Activated CD4-positive, alpha-beta memory T cell treated with anti-CD3 and anti-CD28 coated beads for 36 hours (primary cell): ENCODE measurements at regions not wholly inside any gene's neighbourhood (a gene's known extent, or its start where the extent isn't known, plus 50 kb on each side); places are given as distances from the start of the nearest gene placed in this dataset.
"Not testable (repeated sequence)": the region's sequence is repeated elsewhere in the genome, so short reads cannot be mapped to it uniquely, and the experiment has no call there.

Experiments
- CTCF ChIA-PET: fragments of 350-600 bp; sonication (Branson Sonifier 250); formaldehyde crosslinking; loops from one replicate; lab custom pipeline; 2021; ENCODE audit warnings: antibody characterized with exemption, inconsistent platforms; lab: Charles Lee
- POLR2A ChIA-PET: fragments of 350-600 bp; sonication (Branson Sonifier 250); formaldehyde crosslinking; loops from one replicate; lab custom pipeline; 2021; ENCODE audit warnings: antibody characterized with exemption; lab: Charles Lee
- DNase-seq: peaks from one replicate; pipeline ENCODE4 v3.0.0-alpha.2; 2020
- H3K27ac Mint-ChIP-seq: one replicate; pipeline ENCODE4 v1.8.0; 2021; ENCODE audit warnings: mixed read lengths
- H3K27me3 Mint-ChIP-seq: one replicate; pipeline ENCODE4 v1.8.0; 2021; ENCODE audit warnings: mixed read lengths
- H3K36me3 Mint-ChIP-seq: one replicate; pipeline ENCODE4 v1.8.0; 2021; ENCODE audit warnings: mixed read lengths
- H3K4me1 Mint-ChIP-seq: one replicate; pipeline ENCODE4 v1.8.0; 2021; ENCODE audit warnings: low read depth, mixed read lengths
- H3K4me3 Mint-ChIP-seq: one replicate; pipeline ENCODE4 v1.8.0; 2021; ENCODE audit warnings: mild to moderate bottlenecking, mixed read lengths
- H3K9me3 Mint-ChIP-seq: one replicate; pipeline ENCODE4 v1.8.0; 2021; ENCODE audit warnings: mixed read lengths
- intact Hi-C: fragments of 100-400 bp; cut with micrococcal nuclease; formaldehyde crosslinking; loops from one replicate; pipeline ENCODE4 v1.15.1; 2023

- Mint-ChIP-seq H3K36me3 (no peaks in the 10 kb centered on the region), H3K4me3 (no peak overlapping the region), H3K27ac (no peak overlapping the region), H3K27me3 (no peaks in the 10 kb centered on the region), H3K9me3 (no peaks in the 10 kb centered on the region), H3K4me1 (peaks cover 16% of the 10 kb centered on the region)
- CTCF ChIA-PET = no interaction called here
- POLR2A ChIA-PET = no interaction called here
- no peak for DNase-seq
- intact Hi-C loops = no loop called here
Measured at GRCh38 chr3:177618873-177619733, 421.8 kb upstream of the TBL1XR1 start.

GRCh38 chr3:177620073-177620472, 422.8 kb upstream of the TBL1XR1 start:
- ChIA-PET POLR2A (no interaction called here), CTCF (no interaction called here)
- peaks cover 23% of the 10 kb centered on the region for H3K4me1 Mint-ChIP-seq
- H3K4me3 Mint-ChIP-seq = no peak overlapping the region
- no peaks in the 10 kb centered on the region for H3K36me3 Mint-ChIP-seq
- no peaks in the 10 kb centered on the region for H3K9me3 Mint-ChIP-seq
- no peaks in the 10 kb centered on the region for H3K27me3 Mint-ChIP-seq
- intact Hi-C loops = no loop called here
- H3K27ac Mint-ChIP-seq = no peak overlapping the region
- no peak for DNase-seq

- no peaks in the 10 kb centered on the region for H3K27me3 Mint-ChIP-seq
- no peak overlapping the region for H3K27ac Mint-ChIP-seq
- ChIA-PET POLR2A (no interaction called here), CTCF (no interaction called here)
- H3K9me3 Mint-ChIP-seq = no peaks in the 10 kb centered on the region
- no peaks in the 10 kb centered on the region for H3K36me3 Mint-ChIP-seq
- H3K4me1 Mint-ChIP-seq = peaks cover 23% of the 10 kb centered on the region
- no peak overlapping the region for H3K4me3 Mint-ChIP-seq
- DNase-seq = no peak
- intact Hi-C loops = no loop called here
Measured at GRCh38 chr3:177622520-177622919, 425.2 kb upstream of the TBL1XR1 start.

GRCh38 chr3:177622982-177623617, 425.8 kb upstream of the TBL1XR1 start:
- no peak overlapping the region for H3K27ac Mint-ChIP-seq
- peaks cover 23% of the 10 kb centered on the region for H3K4me1 Mint-ChIP-seq
- no peaks in the 10 kb centered on the region for H3K36me3 Mint-ChIP-seq
- POLR2A ChIA-PET = no interaction called here
- DNase-seq = no peak
- no peaks in the 10 kb centered on the region for H3K27me3 Mint-ChIP-seq
- no peak overlapping the region for H3K4me3 Mint-ChIP-seq
- intact Hi-C loops = no loop called here
- peaks cover 2% of the 10 kb centered on the region for H3K9me3 Mint-ChIP-seq
- CTCF ChIA-PET = no interaction called here

GRCh38 chr3:177624528-177625495, 427.5 kb upstream of the TBL1XR1 start:
- H3K27ac Mint-ChIP-seq = no peak overlapping the region
- no peak overlapping the region for H3K4me3 Mint-ChIP-seq
- CTCF ChIA-PET = no interaction called here

GRCh38 chr3:177626045-177626444, 428.8 kb upstream of the TBL1XR1 start:
- ChIA-PET POLR2A (no interaction called here), CTCF (no interaction called here)
- no peak overlapping the region for H3K27ac Mint-ChIP-seq
- DNase-seq = no peak
- H3K9me3 Mint-ChIP-seq = peaks cover 4% of the 10 kb centered on the region
- no peaks in the 10 kb centered on the region for H3K36me3 Mint-ChIP-seq
- no peaks in the 10 kb centered on the region for H3K27me3 Mint-ChIP-seq
- intact Hi-C loops = no loop called here
- peaks cover 23% of the 10 kb centered on the region for H3K4me1 Mint-ChIP-seq
- no peak overlapping the region for H3K4me3 Mint-ChIP-seq

More at GRCh38 chr3:177624528-177625495, 427.5 kb upstream of the TBL1XR1 start:
- POLR2A ChIA-PET = interaction anchor here (0.6 kb wide), 1 partner anchor 55 kb away, joined by 3 read pairs; no protein-coding TSS in a partner anchor
- DNase-seq = peak; percentile 27
- H3K9me3 Mint-ChIP-seq = peaks cover 4% of the 10 kb centered on the region
- no peaks in the 10 kb centered on the region for H3K36me3 Mint-ChIP-seq
- no peaks in the 10 kb centered on the region for H3K27me3 Mint-ChIP-seq
- H3K4me1 Mint-ChIP-seq = peaks cover 23% of the 10 kb centered on the region
- intact Hi-C loops = no loop called here

- POLR2A ChIA-PET, H3K4me3 Mint-ChIP-seq, H3K27ac Mint-ChIP-seq, intact Hi-C loops, H3K9me3 Mint-ChIP-seq, DNase-seq, H3K27me3 Mint-ChIP-seq, H3K36me3 Mint-ChIP-seq: not testable (repeated sequence)
- H3K4me1 Mint-ChIP-seq = peaks cover 14% of the 10 kb centered on the region
- CTCF ChIA-PET = interaction anchor here (0.6 kb wide), 1 partner anchor 36 kb away, joined by 3 read pairs; no protein-coding TSS in a partner anchor
Measured at GRCh38 chr3:177628095-177628719, 430.9 kb upstream of the TBL1XR1 start.

- Mint-ChIP-seq H3K27me3 (no peaks in the 10 kb centered on the region), H3K36me3 (no peaks in the 10 kb centered on the region), H3K27ac (no peak overlapping the region), H3K9me3 (peaks cover 4% of the 10 kb centered on the region), H3K4me1 (peaks cover 9% of the 10 kb centered on the region), H3K4me3 (no peak overlapping the region)
- CTCF ChIA-PET = no interaction called here
- no peak for DNase-seq
- POLR2A ChIA-PET = no interaction called here
- intact Hi-C loops = no loop called here
Measured at GRCh38 chr3:177629276-177629675, 432.0 kb upstream of the TBL1XR1 start.

GRCh38 chr3:177633671-177634207, 436.5 kb upstream of the TBL1XR1 start:
- Mint-ChIP-seq H3K9me3 (peaks cover 5% of the 10 kb centered on the region), H3K27me3 (no peaks in the 10 kb centered on the region), H3K27ac (no peak overlapping the region), H3K4me3 (no peak overlapping the region), H3K4me1 (no peaks in the 10 kb centered on the region), H3K36me3 (no peaks in the 10 kb centered on the region)
- intact Hi-C loops = no loop called here
- POLR2A ChIA-PET = interaction anchor here (0.6 kb wide), 1 partner anchor 178 kb away, joined by 3 read pairs; no protein-coding TSS in a partner anchor
- CTCF ChIA-PET = no interaction called here
- no peak for DNase-seq

- CTCF ChIA-PET, POLR2A ChIA-PET, DNase-seq, H3K4me1 Mint-ChIP-seq, H3K9me3 Mint-ChIP-seq, H3K4me3 Mint-ChIP-seq, intact Hi-C loops, H3K27ac Mint-ChIP-seq, H3K36me3 Mint-ChIP-seq, H3K27me3 Mint-ChIP-seq: not testable (repeated sequence)
Measured at GRCh38 chr3:177635601-177636106, 438.4 kb upstream of the TBL1XR1 start.

- no peak overlapping the region for H3K4me3 Mint-ChIP-seq
- H3K27me3 Mint-ChIP-seq = no peaks in the 10 kb centered on the region
- DNase-seq = peak; percentile 27
- H3K36me3 Mint-ChIP-seq = peaks cover 2% of the 10 kb centered on the region
- ChIA-PET POLR2A (no interaction called here), CTCF (interaction anchor here (0.9 kb wide), 1 partner anchor 9 kb away, joined by 3 read pairs; no protein-coding TSS in a partner anchor)
- intact Hi-C loops = no loop called here
- H3K9me3 Mint-ChIP-seq = peaks cover 5% of the 10 kb centered on the region
- H3K27ac Mint-ChIP-seq = no peak overlapping the region
- H3K4me1 Mint-ChIP-seq = peaks cover 38% of the 10 kb centered on the region
Measured at GRCh38 chr3:177640319-177640965, 443.2 kb upstream of the TBL1XR1 start.
